ENCODE measurements at regions not wholly inside any gene's neighbourhood (a gene's known extent, or its start where the extent isn't known, plus 50 kb on each side); places are given as distances from the start of the nearest gene placed in this dataset.
"Not testable (repeated sequence)": the region's sequence is repeated elsewhere in the genome, so short reads cannot be mapped to it uniquely, and the experiment has no call there.

DNA sequence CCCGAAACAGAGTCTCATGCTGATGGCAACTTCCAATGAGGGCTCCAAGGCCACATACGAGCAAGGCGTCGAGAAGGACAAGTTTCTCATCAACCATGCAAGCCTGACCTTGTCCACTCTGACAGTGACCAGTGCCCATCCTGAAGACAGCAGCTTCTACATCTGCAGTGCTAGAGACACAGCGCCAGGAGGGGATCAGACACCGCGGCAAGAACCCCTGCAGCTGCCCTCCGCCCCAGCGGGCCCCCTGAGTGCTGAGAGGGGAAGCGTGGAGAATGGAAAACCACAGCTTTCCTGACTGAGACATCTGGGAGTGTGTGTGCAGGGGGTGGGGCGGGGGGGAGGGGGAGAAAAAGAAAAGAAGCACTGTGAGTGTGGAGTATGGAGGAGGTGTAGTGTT is 122.0 kb upstream of the PRSS1 start:
- TF ChIP-seq, protein P1, sequence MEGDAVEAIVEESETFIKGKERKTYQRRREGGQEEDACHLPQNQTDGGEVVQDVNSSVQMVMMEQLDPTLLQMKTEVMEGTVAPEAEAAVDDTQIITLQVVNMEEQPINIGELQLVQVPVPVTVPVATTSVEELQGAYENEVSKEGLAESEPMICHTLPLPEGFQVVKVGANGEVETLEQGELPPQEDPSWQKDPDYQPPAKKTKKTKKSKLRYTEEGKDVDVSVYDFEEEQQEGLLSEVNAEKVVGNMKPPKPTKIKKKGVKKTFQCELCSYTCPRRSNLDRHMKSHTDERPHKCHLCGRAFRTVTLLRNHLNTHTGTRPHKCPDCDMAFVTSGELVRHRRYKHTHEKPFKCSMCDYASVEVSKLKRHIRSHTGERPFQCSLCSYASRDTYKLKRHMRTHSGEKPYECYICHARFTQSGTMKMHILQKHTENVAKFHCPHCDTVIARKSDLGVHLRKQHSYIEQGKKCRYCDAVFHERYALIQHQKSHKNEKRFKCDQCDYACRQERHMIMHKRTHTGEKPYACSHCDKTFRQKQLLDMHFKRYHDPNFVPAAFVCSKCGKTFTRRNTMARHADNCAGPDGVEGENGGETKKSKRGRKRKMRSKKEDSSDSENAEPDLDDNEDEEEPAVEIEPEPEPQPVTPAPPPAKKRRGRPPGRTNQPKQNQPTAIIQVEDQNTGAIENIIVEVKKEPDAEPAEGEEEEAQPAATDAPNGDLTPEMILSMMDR (IDR thresholded peaks at IDR 0.05): not testable (repeated sequence)
- TF ChIP-seq POLR2A, POLR2AphosphoS5 (IDR thresholded peaks at IDR 0.05): not testable (repeated sequence)
